B cell (primary cell): ENCODE measurements at regions not wholly inside any gene's neighbourhood (a gene's known extent, or its start where the extent isn't known, plus 50 kb on each side); places are given as distances from the start of the nearest gene placed in this dataset.

ENCODE experiments used
- EZH2 ChIP-seq: IDR thresholded peaks from 2 replicates; pipeline ENCODE4 v1.6.1; 2012; ENCODE audit warnings: borderline replicate concordance, low read depth, mild to moderate bottlenecking, moderate library complexity, low read length; ENCODE audit not compliant: insufficient read depth, poor library complexity, severe bottlenecking
- TF ChIP-seq, protein P1 (sequence below): fragments of 200-600 bp; IDR thresholded peaks from one replicate; pipeline ENCODE4 v1.8.0; 2022; ENCODE audit warnings: antibody characterized with exemption, mild to moderate bottlenecking

DNA sequence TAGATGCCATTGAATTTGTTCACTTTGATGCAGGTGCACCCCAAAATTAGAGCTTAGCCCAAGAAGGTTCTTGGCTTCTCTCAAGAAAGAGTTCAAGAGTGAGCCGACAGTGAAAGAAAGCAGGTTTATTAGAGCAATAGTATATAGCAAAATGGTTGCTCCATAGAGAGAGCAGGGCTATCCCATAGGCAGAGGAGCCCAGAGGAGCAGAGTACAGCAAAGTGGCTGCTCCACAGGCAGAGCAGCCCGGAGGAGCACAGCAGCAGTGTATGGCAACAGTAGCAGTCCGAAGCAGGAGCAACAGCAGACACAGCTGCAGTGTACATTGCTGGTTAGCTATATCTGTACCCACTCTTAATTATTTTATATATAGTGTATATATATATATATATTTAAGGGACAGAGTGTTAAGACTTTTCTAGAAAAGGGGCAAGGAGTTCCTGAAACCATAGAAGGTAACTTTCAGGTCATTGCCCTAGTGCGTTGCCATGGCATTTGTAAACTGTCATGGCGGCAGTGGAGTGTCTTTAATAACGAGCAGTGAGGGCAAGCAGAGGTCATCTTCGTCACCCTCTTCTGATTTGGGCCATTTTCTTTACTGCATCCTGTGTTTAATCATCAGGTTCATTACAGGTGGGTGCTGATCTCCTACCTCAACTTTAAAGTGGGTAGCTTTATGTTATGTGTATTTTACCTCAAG, 222.7 kb downstream of the CYB561 start:
- TF ChIP-seq, protein P1, sequence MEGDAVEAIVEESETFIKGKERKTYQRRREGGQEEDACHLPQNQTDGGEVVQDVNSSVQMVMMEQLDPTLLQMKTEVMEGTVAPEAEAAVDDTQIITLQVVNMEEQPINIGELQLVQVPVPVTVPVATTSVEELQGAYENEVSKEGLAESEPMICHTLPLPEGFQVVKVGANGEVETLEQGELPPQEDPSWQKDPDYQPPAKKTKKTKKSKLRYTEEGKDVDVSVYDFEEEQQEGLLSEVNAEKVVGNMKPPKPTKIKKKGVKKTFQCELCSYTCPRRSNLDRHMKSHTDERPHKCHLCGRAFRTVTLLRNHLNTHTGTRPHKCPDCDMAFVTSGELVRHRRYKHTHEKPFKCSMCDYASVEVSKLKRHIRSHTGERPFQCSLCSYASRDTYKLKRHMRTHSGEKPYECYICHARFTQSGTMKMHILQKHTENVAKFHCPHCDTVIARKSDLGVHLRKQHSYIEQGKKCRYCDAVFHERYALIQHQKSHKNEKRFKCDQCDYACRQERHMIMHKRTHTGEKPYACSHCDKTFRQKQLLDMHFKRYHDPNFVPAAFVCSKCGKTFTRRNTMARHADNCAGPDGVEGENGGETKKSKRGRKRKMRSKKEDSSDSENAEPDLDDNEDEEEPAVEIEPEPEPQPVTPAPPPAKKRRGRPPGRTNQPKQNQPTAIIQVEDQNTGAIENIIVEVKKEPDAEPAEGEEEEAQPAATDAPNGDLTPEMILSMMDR = no peak
- TF ChIP-seq EZH2 = no peak
